Activated gamma-delta T cell (primary cell): ENCODE measurements at regions not wholly inside any gene's neighbourhood (a gene's known extent, or its start where the extent isn't known, plus 50 kb on each side); places are given as distances from the start of the nearest gene placed in this dataset.
"Not testable (repeated sequence)": the region's sequence is repeated elsewhere in the genome, so short reads cannot be mapped to it uniquely, and the experiment has no call there.

Experiments
- DNase-seq: peaks from one replicate; lab custom pipeline; 2025; lab: John Stamatoyannopoulos, UW

GRCh38 chr13:50274181-50274580 is 258.9 kb downstream of the KCNRG start:
- DNase-seq: no peak

GRCh38 chr13:50275392-50276063 is 260.3 kb downstream of the KCNRG start:
- no peak for DNase-seq

GRCh38 chr13:50276550-50276949 is 261.3 kb downstream of the KCNRG start:
- DNase-seq: no peak

- DNase-seq: no peak
Observed at GRCh38 chr13:50277127-50277526, 261.9 kb downstream of the KCNRG start.

GRCh38 chr13:50277906-50278305 is 262.7 kb downstream of the KCNRG start:
- no peak for DNase-seq

GRCh38 chr13:50280441-50280937 is 265.2 kb downstream of the KCNRG start:
- no peak for DNase-seq

- DNase-seq: no peak
Observed at GRCh38 chr13:50282016-50282415, 266.8 kb downstream of the KCNRG start.

- DNase-seq: no peak
Observed at GRCh38 chr13:50283017-50283416, 267.8 kb downstream of the KCNRG start.

- no peak for DNase-seq
Observed at GRCh38 chr13:50284540-50284939, 269.3 kb downstream of the KCNRG start.

GRCh38 chr13:50285283-50285682 is 270.0 kb downstream of the KCNRG start:
- DNase-seq: no peak

- no peak for DNase-seq
Observed at GRCh38 chr13:50286324-50286723, 271.1 kb downstream of the KCNRG start.

- no peak for DNase-seq
Observed at GRCh38 chr13:50290186-50290585, 274.9 kb downstream of the KCNRG start.

GRCh38 chr13:50291611-50292010 is 276.4 kb downstream of the KCNRG start:
- DNase-seq: no peak

- no peak for DNase-seq
Observed at GRCh38 chr13:50292081-50292480, 276.8 kb downstream of the KCNRG start.

- not testable (repeated sequence) for DNase-seq
Observed at GRCh38 chr13:50294425-50294824, 279.2 kb downstream of the KCNRG start.

- DNase-seq: no peak
Observed at GRCh38 chr13:50299546-50300249, 284.5 kb downstream of the KCNRG start.

- no peak for DNase-seq
Observed at GRCh38 chr13:50303963-50304721, 288.9 kb downstream of the KCNRG start.

GRCh38 chr13:50306156-50306555 is 290.9 kb downstream of the KCNRG start:
- no peak for DNase-seq

GRCh38 chr13:50309318-50309717 is 294.1 kb downstream of the KCNRG start:
- no peak for DNase-seq

- no peak for DNase-seq
Observed at GRCh38 chr13:50309882-50310594, 294.8 kb downstream of the KCNRG start.

GRCh38 chr13:50310734-50311133 is 295.5 kb downstream of the KCNRG start:
- no peak for DNase-seq

GRCh38 chr13:50318887-50319286 is 303.6 kb downstream of the KCNRG start:
- DNase-seq: no peak
